ENCODE measurements at regions not wholly inside any gene's neighbourhood (a gene's known extent, or its start where the extent isn't known, plus 50 kb on each side); places are given as distances from the start of the nearest gene placed in this dataset.

DNA sequence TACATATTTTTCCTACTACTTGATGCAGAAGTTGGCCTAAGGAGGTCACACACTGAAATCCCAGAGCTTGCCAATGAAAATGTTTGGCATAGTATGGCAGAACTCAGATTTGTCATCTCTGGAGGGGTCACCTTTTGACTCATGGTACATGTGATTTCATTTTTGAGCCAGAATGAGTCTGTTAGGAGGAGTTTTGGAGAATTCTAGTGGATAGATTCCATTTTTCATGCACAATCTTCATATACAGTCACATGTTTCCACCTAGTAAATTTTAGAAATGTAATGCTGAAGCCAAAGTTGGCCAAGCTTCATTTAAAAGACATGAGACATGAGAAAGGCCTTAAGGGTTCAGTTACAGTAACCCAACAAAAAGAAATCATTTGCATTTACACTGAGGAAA lies 97.8 kb upstream of the IGSF10 start:
- H3K4me2 ChIP-seq (ENCODE audit: insufficient read depth, low read length) = no peak overlapping the region
- no peaks in the 10 kb centered on the region for H3K27me3 ChIP-seq (ENCODE audit: insufficient read depth, low read length, poor library complexity)
- peaks cover 6% of the 10 kb centered on the region for H3K4me1 ChIP-seq (ENCODE audit: insufficient read depth, low read length)
- H4K20me1 ChIP-seq (ENCODE audit: insufficient read depth, low read length) = no peaks in the 10 kb centered on the region
- H3K27ac ChIP-seq (ENCODE audit: low read length) = no peak overlapping the region
- no peak overlapping the region for H3K4me3 ChIP-seq (ENCODE audit: low read depth in 1 of 2, low read length in 2 of 2)
- H3K9me3 ChIP-seq (ENCODE audit: insufficient read depth, low read length, severe bottlenecking) = no peaks in the 10 kb centered on the region
- H3K79me2 ChIP-seq (ENCODE audit: insufficient read depth, low read length) = no peaks in the 10 kb centered on the region
- no peak for DNase-seq
- TF ChIP-seq, protein P1, sequence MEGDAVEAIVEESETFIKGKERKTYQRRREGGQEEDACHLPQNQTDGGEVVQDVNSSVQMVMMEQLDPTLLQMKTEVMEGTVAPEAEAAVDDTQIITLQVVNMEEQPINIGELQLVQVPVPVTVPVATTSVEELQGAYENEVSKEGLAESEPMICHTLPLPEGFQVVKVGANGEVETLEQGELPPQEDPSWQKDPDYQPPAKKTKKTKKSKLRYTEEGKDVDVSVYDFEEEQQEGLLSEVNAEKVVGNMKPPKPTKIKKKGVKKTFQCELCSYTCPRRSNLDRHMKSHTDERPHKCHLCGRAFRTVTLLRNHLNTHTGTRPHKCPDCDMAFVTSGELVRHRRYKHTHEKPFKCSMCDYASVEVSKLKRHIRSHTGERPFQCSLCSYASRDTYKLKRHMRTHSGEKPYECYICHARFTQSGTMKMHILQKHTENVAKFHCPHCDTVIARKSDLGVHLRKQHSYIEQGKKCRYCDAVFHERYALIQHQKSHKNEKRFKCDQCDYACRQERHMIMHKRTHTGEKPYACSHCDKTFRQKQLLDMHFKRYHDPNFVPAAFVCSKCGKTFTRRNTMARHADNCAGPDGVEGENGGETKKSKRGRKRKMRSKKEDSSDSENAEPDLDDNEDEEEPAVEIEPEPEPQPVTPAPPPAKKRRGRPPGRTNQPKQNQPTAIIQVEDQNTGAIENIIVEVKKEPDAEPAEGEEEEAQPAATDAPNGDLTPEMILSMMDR (IDR thresholded peaks at IDR 0.05; ENCODE audit: borderline replicate concordance, extremely low read depth, low read length, poor library complexity, severe bottlenecking) = no peak
- no peak for ATAC-seq (ENCODE audit: insufficient read depth, low read depth)
- no peaks in the 10 kb centered on the region for H3K36me3 ChIP-seq (ENCODE audit: insufficient read depth, low read length)
- no peak overlapping the region for H2AFZ ChIP-seq (ENCODE audit: low read depth, low read length)
- no peak overlapping the region for H3K9ac ChIP-seq (ENCODE audit: low read depth, low read length)

DNA sequence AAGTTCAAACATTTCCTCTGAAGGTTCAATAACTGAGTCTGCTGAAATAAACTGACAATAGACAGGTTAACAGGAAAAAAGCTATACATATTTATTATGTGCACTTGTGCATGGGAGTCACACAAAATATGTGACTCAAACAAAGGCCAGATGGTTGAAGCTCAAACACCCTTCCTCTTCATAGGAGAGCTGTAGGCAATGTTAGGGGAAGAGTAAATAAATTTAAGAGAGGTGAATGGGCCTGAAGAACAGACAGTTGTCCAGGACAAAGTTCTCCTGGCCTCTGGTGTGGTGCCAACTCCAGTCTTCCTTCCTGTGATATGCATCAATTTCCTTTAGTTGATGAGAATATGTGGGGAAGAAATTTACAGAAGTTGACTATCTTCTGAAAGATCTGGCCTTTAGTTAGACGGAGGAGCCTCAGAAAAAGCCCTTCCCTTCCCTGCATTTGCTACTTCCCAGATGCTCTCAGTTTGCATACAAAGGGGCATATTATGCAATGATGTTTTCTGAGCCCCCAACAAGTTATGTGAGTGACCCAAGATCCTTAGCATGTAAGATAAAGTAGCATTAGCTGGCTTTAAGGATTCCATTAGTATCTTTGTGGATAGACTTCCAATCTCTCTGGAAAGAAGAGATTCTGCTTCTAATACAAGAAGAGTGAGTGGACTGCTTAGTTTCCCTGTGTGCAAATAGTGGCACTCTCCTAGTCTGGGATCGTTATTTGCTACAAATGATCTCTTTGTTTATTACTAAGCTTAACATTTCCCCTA lies 96.4 kb upstream of the IGSF10 start:
- H3K27ac ChIP-seq (ENCODE audit: low read length) = no peak overlapping the region
- H2AFZ ChIP-seq (ENCODE audit: low read depth, low read length) = no peak overlapping the region
- H3K4me2 ChIP-seq (ENCODE audit: insufficient read depth, low read length) = no peak overlapping the region
- no peaks in the 10 kb centered on the region for H4K20me1 ChIP-seq (ENCODE audit: insufficient read depth, low read length)
- no peak for TF ChIP-seq EZH2 (IDR thresholded peaks at IDR 0.05; ENCODE audit: borderline replicate concordance, low read depth, low read length, severe bottlenecking)
- TF ChIP-seq, protein P1 (IDR thresholded peaks at IDR 0.05; ENCODE audit: borderline replicate concordance, extremely low read depth, low read length, poor library complexity, severe bottlenecking) = no peak
- no peak overlapping the region for H3K9ac ChIP-seq (ENCODE audit: low read depth, low read length)
- DNase-seq (no peak), ATAC-seq (ENCODE audit: insufficient read depth, low read depth) (no peak)
- peaks cover 11% of the 10 kb centered on the region for H3K4me1 ChIP-seq (ENCODE audit: insufficient read depth, low read length)
- H3K4me3 ChIP-seq (ENCODE audit: low read depth in 1 of 2, low read length in 2 of 2) = no peak overlapping the region
- H3K36me3 ChIP-seq (ENCODE audit: insufficient read depth, low read length) = no peaks in the 10 kb centered on the region
- H3K27me3 ChIP-seq (ENCODE audit: insufficient read depth, low read length, poor library complexity) = no peaks in the 10 kb centered on the region
- H3K79me2 ChIP-seq (ENCODE audit: insufficient read depth, low read length) = no peaks in the 10 kb centered on the region
- H3K9me3 ChIP-seq (ENCODE audit: insufficient read depth, low read length, severe bottlenecking) = no peaks in the 10 kb centered on the region

DNA sequence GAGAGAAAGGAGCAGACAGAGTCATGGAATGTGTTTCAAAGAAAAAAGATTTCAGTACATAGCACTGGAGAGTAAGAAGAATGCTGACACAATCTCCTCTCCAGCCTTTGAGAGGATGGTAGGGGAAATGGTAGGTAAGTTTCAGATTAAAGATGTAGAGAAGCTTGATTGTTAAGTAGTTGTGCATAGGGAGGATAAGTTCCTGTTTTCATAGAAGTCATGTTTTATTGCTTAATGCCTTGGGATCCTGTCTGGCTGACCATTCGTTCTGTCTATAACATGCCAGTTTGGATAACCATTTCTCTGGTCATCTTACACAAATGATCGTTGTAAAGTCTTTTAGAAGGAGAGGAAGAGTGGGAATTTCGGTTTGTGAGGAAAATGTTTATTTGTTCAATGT lies 95.7 kb upstream of the IGSF10 start:
- no peaks in the 10 kb centered on the region for H4K20me1 ChIP-seq (ENCODE audit: insufficient read depth, low read length)
- no peak overlapping the region for H2AFZ ChIP-seq (ENCODE audit: low read depth, low read length)
- ATAC-seq (ENCODE audit: insufficient read depth, low read depth) = no peak
- no peak overlapping the region for H3K27ac ChIP-seq (ENCODE audit: low read length)
- peaks cover 17% of the 10 kb centered on the region for H3K4me1 ChIP-seq (ENCODE audit: insufficient read depth, low read length)
- no peaks in the 10 kb centered on the region for H3K27me3 ChIP-seq (ENCODE audit: insufficient read depth, low read length, poor library complexity)
- H3K9me3 ChIP-seq (ENCODE audit: insufficient read depth, low read length, severe bottlenecking) = no peaks in the 10 kb centered on the region
- H3K4me2 ChIP-seq (ENCODE audit: insufficient read depth, low read length) = no peak overlapping the region
- no peaks in the 10 kb centered on the region for H3K79me2 ChIP-seq (ENCODE audit: insufficient read depth, low read length)
- TF ChIP-seq EZH2 (IDR thresholded peaks at IDR 0.05; ENCODE audit: borderline replicate concordance, low read depth, low read length, severe bottlenecking) = no peak
- TF ChIP-seq, protein P1 (IDR thresholded peaks at IDR 0.05; ENCODE audit: borderline replicate concordance, extremely low read depth, low read length, poor library complexity, severe bottlenecking) = no peak
- H3K4me3 ChIP-seq (ENCODE audit: low read depth in 1 of 2, low read length in 2 of 2) = no peak overlapping the region
- H3K9ac ChIP-seq (ENCODE audit: low read depth, low read length) = no peak overlapping the region
- no peaks in the 10 kb centered on the region for H3K36me3 ChIP-seq (ENCODE audit: insufficient read depth, low read length)
- no peak for DNase-seq

Measured in DND-41 (cell line).